Epithelial cell of prostate (primary cell): ENCODE measurements at regions not wholly inside any gene's neighbourhood (a gene's known extent, or its start where the extent isn't known, plus 50 kb on each side); places are given as distances from the start of the nearest gene placed in this dataset.
"Not testable (repeated sequence)": the region's sequence is repeated elsewhere in the genome, so short reads cannot be mapped to it uniquely, and the experiment has no call there.

Experiments
- DNase-seq: peaks from one replicate; pipeline ENCODE4 v3.0.0-alpha.2; 2011; ENCODE audit warnings: low read depth, low spot score
- H3K27ac ChIP-seq: fragments of 450-650 bp; 2 replicates; pipeline ENCODE4 v1.5.1; 2017; ENCODE audit warnings: mild to moderate bottlenecking

- not testable (repeated sequence) for DNase-seq, H3K27ac ChIP-seq
Observed at GRCh38 chr9:62798884-62799850, 1609.3 kb downstream of the SPATA31A7 start.

DNA sequence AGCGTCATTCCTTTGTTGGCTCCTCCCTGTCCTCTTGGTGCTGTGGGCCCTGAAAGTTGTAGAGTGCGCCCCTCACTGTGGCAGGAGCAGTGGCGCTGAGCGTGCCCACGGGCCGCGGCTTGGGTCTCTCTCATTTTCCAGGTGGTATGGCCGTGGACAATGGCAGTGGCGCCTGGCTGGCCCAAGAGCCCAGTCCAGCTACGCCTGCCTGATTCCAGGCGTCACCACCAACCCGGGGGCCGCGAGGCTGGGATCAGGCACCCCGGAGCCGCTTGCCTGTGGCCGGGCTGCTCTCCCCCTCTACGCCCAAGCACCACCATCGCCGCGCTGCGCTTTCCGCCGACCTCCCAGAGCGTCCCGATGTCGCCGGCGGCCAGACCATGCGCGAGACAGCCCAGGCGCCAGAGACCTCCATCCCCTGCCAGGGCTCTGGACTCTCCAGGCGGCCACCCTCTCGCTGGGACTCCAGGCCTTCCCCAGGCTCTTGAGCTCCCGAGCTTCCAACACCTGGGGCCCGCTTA is 1610.1 kb downstream of the SPATA31A7 start:
- not testable (repeated sequence) for DNase-seq, H3K27ac ChIP-seq

GRCh38 chr9:62800451-62801371 is 1610.9 kb downstream of the SPATA31A7 start:
- H3K27ac ChIP-seq, DNase-seq: not testable (repeated sequence)

DNA sequence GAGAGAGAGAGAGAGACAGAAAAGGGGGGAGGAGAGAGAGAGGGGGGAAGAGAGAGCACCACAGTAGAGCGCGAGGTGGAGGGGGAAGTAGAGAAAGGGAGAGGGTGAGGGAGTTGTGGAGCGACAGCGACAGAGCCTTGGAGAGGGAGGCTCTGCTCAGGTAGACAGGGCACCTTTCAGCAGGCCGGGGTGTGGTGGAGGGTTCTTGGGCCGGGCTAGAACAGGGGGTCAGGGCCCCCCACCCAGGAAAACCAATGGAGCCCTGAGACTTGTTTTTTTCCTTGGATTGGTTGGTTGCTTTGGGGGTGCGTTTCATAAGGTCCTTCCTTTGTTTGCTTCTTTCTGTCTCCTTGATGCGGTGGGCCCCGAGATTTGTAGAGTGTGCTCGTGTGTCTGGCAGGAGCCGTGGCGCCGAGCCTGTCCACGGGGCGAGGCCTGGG is 1611.6 kb downstream of the SPATA31A7 start:
- DNase-seq, H3K27ac ChIP-seq: not testable (repeated sequence)

- not testable (repeated sequence) for DNase-seq, H3K27ac ChIP-seq
Observed at GRCh38 chr9:62801961-62802718, 1612.3 kb downstream of the SPATA31A7 start.

- DNase-seq, H3K27ac ChIP-seq: not testable (repeated sequence)
Observed at GRCh38 chr9:62802719-62803079, 1612.9 kb downstream of the SPATA31A7 start.

DNA sequence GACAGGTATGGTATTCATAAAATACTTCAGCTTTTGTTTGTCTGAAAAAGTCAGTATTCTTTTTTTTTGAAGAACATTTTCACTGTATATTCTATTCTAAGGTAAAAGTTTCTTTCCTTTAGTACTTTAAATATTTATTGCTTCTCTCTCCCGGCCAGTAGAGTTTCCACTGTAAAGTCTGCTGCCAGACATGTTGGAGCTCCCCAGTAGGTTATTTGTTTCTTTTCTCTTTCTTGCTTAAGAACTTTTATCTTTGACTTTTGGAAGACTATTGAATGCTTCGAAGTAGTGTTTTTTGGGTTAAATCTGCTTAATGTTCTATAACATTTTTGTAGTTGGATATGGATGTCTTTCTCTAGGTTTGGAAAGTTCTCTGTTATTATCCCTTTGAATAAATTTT is 1613.3 kb downstream of the SPATA31A7 start:
- DNase-seq, H3K27ac ChIP-seq: not testable (repeated sequence)

DNA sequence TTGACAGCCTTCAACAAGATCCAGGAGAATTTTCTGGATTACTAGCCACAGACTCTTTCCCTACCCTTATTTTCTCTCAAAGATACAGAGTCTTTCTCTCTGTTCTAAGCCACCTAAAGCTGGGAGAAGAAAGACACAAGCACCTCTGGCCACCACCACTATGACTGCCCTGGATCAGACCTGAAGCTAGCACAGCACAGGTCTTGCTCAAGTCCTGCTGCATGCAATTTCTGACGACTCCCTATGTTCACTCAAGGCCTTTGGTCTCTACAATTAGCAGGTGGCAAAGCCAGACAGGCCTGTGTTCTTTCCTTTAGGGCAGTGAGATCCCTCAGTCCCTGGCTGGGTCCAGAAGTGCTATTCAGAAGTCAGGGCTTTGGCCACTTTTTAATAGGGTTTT is 1614.5 kb downstream of the SPATA31A7 start:
- not testable (repeated sequence) for H3K27ac ChIP-seq, DNase-seq

DNA sequence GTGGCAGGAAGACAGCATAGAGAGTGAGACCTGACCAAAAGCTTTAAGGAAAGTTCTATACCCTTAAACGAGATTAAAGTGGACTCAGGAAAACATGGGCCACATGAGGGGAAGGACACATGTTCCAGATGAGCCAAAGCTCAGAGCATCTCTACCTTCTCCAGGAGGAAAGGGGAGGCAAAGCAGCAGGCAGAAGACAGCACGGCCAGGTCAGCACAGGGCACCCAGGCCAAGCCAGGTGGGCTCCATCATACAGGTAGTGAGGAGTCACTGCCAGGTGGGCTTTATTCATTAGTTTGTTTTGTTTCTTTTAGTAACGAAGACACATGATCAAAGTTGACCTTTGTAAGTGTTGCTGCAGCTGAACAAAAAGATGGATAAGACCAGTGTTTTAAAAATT is 1617.6 kb downstream of the SPATA31A7 start:
- not testable (repeated sequence) for H3K27ac ChIP-seq, DNase-seq

DNA sequence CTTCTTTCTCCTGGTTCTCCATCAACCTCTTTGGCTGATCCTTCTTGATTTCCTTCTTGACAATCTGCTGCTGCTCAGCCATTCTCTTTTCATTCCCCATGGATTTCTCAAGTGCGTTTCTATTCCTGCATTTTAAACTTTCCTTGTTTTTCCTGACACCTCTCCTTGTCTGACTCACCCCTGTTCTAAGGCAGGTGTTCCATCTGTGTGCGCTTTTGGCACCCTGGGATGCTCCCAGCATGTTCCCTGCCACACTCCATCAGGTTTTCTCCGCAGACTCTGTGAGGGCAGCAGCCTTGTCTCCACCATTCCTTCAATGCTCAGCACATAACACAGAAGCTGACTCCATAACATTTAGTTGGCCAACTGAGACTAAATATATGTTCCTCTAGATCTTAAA is 1618.2 kb downstream of the SPATA31A7 start:
- H3K27ac ChIP-seq, DNase-seq: not testable (repeated sequence)

GRCh38 chr9:62810318-62810717 is 1620.5 kb downstream of the SPATA31A7 start:
- not testable (repeated sequence) for H3K27ac ChIP-seq, DNase-seq

DNA sequence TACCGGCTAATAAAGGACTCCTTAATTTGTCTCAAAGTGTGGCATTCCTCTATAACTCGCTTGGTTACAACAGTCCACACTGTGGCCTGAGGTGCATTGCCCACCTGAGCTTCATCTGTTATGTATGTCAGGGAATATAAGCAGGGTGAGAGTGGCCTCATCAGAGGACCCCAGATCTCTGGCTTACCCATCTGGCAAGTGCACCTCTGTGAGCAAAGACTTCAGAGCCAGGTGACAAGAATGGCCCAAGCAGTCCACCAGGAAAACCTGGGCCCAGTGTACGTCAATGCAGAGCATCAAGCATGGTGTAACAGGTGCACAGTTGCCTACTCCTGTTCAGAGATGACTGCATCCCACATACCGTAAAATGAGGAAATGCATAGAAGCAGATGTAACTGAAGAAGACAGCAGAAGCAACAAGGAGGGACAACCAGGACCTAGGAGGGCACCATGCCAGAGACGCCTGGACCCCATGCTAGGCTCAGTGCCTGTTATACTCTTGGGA is 1621.0 kb downstream of the SPATA31A7 start:
- not testable (repeated sequence) for H3K27ac ChIP-seq, DNase-seq

- not testable (repeated sequence) for H3K27ac ChIP-seq, DNase-seq
Observed at GRCh38 chr9:62815436-62815835, 1625.6 kb downstream of the SPATA31A7 start.

GRCh38 chr9:62816331-62816730 is 1626.5 kb downstream of the SPATA31A7 start:
- DNase-seq: not testable (repeated sequence)

GRCh38 chr9:62817214-62817613 is 1627.4 kb downstream of the SPATA31A7 start:
- H3K27ac ChIP-seq, DNase-seq: not testable (repeated sequence)

More at GRCh38 chr9:62816331-62816730, 1626.5 kb downstream of the SPATA31A7 start:
- H3K27ac ChIP-seq: not testable (repeated sequence)

- not testable (repeated sequence) for H3K27ac ChIP-seq
Observed at GRCh38 chr9:62822185-62822584, 1632.3 kb downstream of the SPATA31A7 start.

DNA sequence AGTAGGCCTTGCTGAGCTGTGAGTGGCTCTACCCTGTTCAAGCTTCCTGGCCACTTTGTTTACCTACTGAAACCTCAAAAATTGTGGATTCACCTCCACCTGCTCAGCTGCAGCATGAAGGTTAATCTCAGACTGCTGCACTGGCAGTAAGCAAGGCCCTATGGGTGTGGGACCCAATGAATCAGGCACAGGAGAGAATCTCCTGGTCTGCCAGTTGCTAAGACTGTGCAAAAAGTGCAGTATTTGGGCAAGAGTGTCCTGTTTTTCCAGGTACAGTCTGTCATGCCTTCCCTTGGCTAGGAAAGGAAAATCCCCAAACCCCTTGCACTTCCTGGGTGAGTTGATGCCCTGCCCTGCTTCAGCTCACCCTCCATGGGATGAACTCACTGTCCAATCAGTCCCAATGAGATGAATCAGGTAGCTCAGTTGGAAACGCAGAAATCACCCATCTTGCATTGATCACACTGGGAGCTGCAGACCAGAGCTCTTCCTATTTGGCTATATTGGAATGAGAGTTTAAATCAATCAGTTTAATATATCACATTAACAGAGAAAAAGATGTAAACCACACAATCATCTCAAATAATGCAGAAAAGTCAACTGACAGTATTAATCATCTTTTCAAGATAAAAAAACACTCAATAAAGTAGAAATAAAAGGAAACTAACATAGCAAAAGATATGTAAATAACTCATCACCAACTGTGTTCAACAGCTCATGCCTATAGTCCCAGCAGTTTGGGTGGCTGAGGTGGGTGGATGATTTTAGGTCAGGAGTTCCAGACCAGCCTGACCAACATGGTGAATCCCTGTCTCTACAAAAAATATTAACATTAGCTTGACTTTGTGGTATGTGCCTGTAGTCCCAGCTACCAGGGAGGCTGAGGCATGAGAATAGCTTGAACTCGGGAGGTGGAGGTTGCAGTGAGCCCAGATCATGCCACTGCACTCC is 1638.4 kb downstream of the SPATA31A7 start:
- DNase-seq, H3K27ac ChIP-seq: not testable (repeated sequence)

More at GRCh38 chr9:62822185-62822584, 1632.3 kb downstream of the SPATA31A7 start:
- not testable (repeated sequence) for DNase-seq

GRCh38 chr9:62830829-62831459 is 1641.1 kb downstream of the SPATA31A7 start:
- not testable (repeated sequence) for H3K27ac ChIP-seq, DNase-seq
